B cell (primary cell): ENCODE measurements at regions not wholly inside any gene's neighbourhood (a gene's known extent, or its start where the extent isn't known, plus 50 kb on each side); places are given as distances from the start of the nearest gene placed in this dataset.
"Not testable (repeated sequence)": the region's sequence is repeated elsewhere in the genome, so short reads cannot be mapped to it uniquely, and the experiment has no call there.

Experiments used
- ATAC-seq: fragments of 200-7000 bp; cut with Tn5 transposase; one replicate; pipeline ENCODE4 v1.10.0; 2021; ENCODE audit warnings: low read depth, mild to moderate bottlenecking, moderate number of reproducible peaks, moderate library complexity
- CTCF ChIA-PET: fragments of 350-600 bp; sonication (Branson Sonifier 250); formaldehyde crosslinking; loops from one replicate; lab custom pipeline; 2021; ENCODE audit warnings: antibody characterized with exemption, inconsistent platforms; lab: Charles Lee
- POLR2A ChIA-PET: fragments of 350-600 bp; sonication (Branson Sonifier 250); formaldehyde crosslinking; loops from one replicate; lab custom pipeline; 2021; ENCODE audit warnings: antibody characterized with exemption; lab: Charles Lee
- DNase-seq: peaks from one replicate; pipeline ENCODE4 v3.0.0; 2013
- H2AFZ ChIP-seq: 2 replicates; pipeline ENCODE4 v1.6.1; 2012; ENCODE audit warnings: mild to moderate bottlenecking, low read depth, low read length; ENCODE audit not compliant: insufficient read depth, poor library complexity, severe bottlenecking
- H3K27ac ChIP-seq, 2 donors: 1 replicate in 1 of 2; 2 replicates in 1 of 2; pipeline ENCODE4 v1.5.1; 2012 to 2013; ENCODE audit warnings: low read length in 2 of 2, mild to moderate bottlenecking in 2 of 2, moderate library complexity in 1 of 2
- H3K27me3 ChIP-seq, 4 experiments: fragments of 200-600 bp in 1 of 4; sonication (generic) in 1 of 4; replicated peaks in 1 of 4; 1 replicate in 2 of 4; 2 replicates in 2 of 4; pipeline versions ENCODE4 v1.6.1 to v1.7.0; 2013 to 2016; ENCODE audit warnings: low read length in 3 of 4, mild to moderate bottlenecking in 2 of 4, mixed read lengths in 1 of 4, moderate library complexity in 1 of 4; ENCODE audit not compliant: insufficient read depth in 4 of 4, control insufficient read depth in 3 of 4; ENCODE audit errors: control extremely low read depth in 1 of 4
- H3K36me3 ChIP-seq, 2 experiments: replicated peaks in 1 of 2; 1 replicate in 1 of 2; 2 replicates in 1 of 2; pipeline versions ENCODE4 v1.6.1 to v1.7.1; 2013; ENCODE audit warnings: low read length in 1 of 2; ENCODE audit not compliant: insufficient read depth in 2 of 2, control insufficient read depth in 1 of 2; ENCODE audit errors: control extremely low read depth in 1 of 2, extremely low read depth in 1 of 2
- H3K4me1 ChIP-seq, 2 donors: fragments of 200-600 bp in 1 of 2; sonication (generic) in 1 of 2; 1 replicate in 1 of 2; 2 replicates in 1 of 2; pipeline versions ENCODE4 v1.5.1 to v1.6.1; 2013 to 2017; ENCODE audit warnings: low read length in 2 of 2; ENCODE audit not compliant: control insufficient read depth in 2 of 2, insufficient read depth in 2 of 2
- H3K4me2 ChIP-seq: replicated peaks from 2 replicates; pipeline ENCODE3; 2012; ENCODE audit warnings: mild to moderate bottlenecking, low read depth, low read length; ENCODE audit not compliant: poor library complexity, severe bottlenecking
- H3K4me3 ChIP-seq, 5 experiments: fragments of 200-600 bp in 1 of 5; sonication (generic) in 1 of 5; 1 replicate in 3 of 5; 2 replicates in 2 of 5; pipeline versions ENCODE4 v1.5.1 to v1.7.0; 2011 to 2016; ENCODE audit warnings: low read length in 4 of 5, mild to moderate bottlenecking in 4 of 5, low read depth in 2 of 5, control low read depth in 1 of 5, moderate library complexity in 1 of 5; ENCODE audit not compliant: insufficient read depth in 1 of 5; ENCODE audit errors: control extremely low read depth in 1 of 5, extremely low read depth in 1 of 5
- H3K79me2 ChIP-seq: fragments of 200-600 bp; sonication (generic); one replicate; pipeline ENCODE4 v1.6.0; 2016; ENCODE audit warnings: low read length; ENCODE audit not compliant: control insufficient read depth, insufficient read depth
- H3K9ac ChIP-seq: fragments of 200-600 bp; sonication (generic); 2 replicates; pipeline ENCODE4 v1.6.1; 2017; ENCODE audit warnings: mild to moderate bottlenecking, low read length, moderate library complexity
- H3K9me3 ChIP-seq, 3 donors: one replicate each; pipeline versions ENCODE4 v1.6.1 to v1.7.1; 2013; ENCODE audit warnings: low read length in 2 of 3; ENCODE audit not compliant: control insufficient read depth in 2 of 3, insufficient read depth in 1 of 3; ENCODE audit errors: control extremely low read depth in 1 of 3
- H4K20me1 ChIP-seq: 2 replicates; pipeline ENCODE4 v1.6.0; 2012; ENCODE audit warnings: mild to moderate bottlenecking, low read length; ENCODE audit not compliant: insufficient read depth, control insufficient read depth, poor library complexity, severe bottlenecking
- H3K27ac Mint-ChIP-seq: one replicate; pipeline ENCODE4 v1.8.0; 2021; ENCODE audit warnings: mixed read lengths
- H3K27me3 Mint-ChIP-seq: one replicate; pipeline ENCODE4 v1.8.0; 2021; ENCODE audit warnings: mixed read lengths
- H3K4me1 Mint-ChIP-seq: one replicate; pipeline ENCODE4 v1.8.0; 2021; ENCODE audit warnings: mixed read lengths
- H3K4me3 Mint-ChIP-seq: one replicate; pipeline ENCODE4 v1.8.0; 2021; ENCODE audit warnings: mixed read lengths
- H3K9me3 Mint-ChIP-seq: one replicate; pipeline ENCODE4 v1.8.0; 2022; ENCODE audit warnings: mixed read lengths; ENCODE audit not compliant: insufficient read depth
- EZH2 ChIP-seq: IDR thresholded peaks from 2 replicates; pipeline ENCODE4 v1.6.1; 2012; ENCODE audit warnings: borderline replicate concordance, low read depth, mild to moderate bottlenecking, moderate library complexity, low read length; ENCODE audit not compliant: insufficient read depth, poor library complexity, severe bottlenecking
- WGBS: methylation state at CpG from one replicate; pipeline ENCODE4 v1.1.5; 2013; ENCODE audit warnings: missing lambda C conversion rate; ENCODE audit not compliant: insufficient coverage; 5-methylcytosine and 5-hydroxymethylcytosine counted together
- intact Hi-C: fragments of 100-400 bp; cut with micrococcal nuclease; formaldehyde crosslinking; loops from one replicate; pipeline ENCODE4 v1.10.0; 2022

DNA sequence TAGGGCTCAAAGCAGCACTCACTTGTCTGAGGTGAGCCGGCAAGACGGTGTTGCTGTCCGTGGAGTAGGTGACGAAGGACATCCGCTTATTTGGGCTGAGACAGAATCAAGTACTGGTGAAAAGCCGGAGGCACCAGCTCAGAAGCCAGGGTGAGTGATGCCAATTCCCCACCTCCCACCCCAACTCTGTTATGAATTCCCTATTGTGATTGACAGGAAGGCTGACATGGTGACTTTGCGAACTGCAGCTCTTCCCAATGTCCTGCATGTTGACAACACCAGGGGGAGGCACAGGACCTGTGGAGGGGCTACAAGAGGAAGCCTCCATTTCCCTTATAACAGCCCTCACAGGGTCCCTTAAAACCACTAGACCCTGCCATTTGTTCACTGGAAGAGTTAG lies 52.3 kb upstream of the MSMB start:
- Histone ChIP-seq H3K4me1 (peaks cover 38 to 47% of the 10 kb centered on the region in 2 donors), H4K20me1 (no peaks in the 10 kb centered on the region), H2AFZ (no peak overlapping the region), H3K9ac (no peak overlapping the region), H3K4me3 (no peak overlapping the region), H3K79me2 (no peaks in the 10 kb centered on the region), H3K36me3 (no peaks in the 10 kb centered on the region), H3K27me3 (no peaks in the 10 kb centered on the region), H3K27ac (no peak overlapping the region), H3K4me2 (no peak overlapping the region), H3K9me3 (no peaks in the 10 kb centered on the region)
- intact Hi-C loops, result no loop called here
- H3K9me3 Mint-ChIP-seq, result no peaks in the 10 kb centered on the region
- CTCF ChIA-PET, result no interaction called here
- TF ChIP-seq EZH2, result no peak
- H3K4me1 Mint-ChIP-seq, result peaks cover 22% of the 10 kb centered on the region
- H3K27me3 Mint-ChIP-seq, result no peaks in the 10 kb centered on the region
- WGBS, result 95% methylated on average over 5 of the region's 7 CpGs
- POLR2A ChIA-PET, result no interaction called here
- ATAC-seq (no peak), DNase-seq (peak; percentile 8)
- H3K27ac Mint-ChIP-seq, result no peak overlapping the region
- H3K4me3 Mint-ChIP-seq, result no peak overlapping the region

DNA sequence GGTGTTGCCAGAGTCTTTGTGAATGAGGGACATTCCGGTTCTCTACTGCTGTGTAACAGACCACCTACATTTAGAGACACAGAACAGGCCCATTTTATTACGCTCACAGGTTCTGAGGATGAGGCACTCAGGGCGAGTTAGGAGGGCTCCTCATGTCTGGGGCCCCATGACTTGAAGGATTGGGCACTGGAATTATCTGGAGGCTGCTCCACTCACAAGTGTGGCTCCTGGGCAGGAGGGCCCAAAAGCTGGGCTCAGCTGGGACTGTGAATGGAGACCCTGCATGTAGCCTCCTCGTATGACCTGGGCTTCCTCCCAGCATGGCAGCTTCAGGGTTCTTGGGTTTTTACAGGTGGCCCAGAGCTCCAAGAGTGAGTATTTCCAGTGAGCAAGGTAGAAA lies 52.9 kb upstream of the MSMB start:
- CTCF ChIA-PET, H3K27ac Mint-ChIP-seq, ATAC-seq, POLR2A ChIA-PET, DNase-seq, H3K9me3 ChIP-seq, H3K9ac ChIP-seq, intact Hi-C loops, H3K4me2 ChIP-seq, H2AFZ ChIP-seq, H3K27me3 Mint-ChIP-seq, H4K20me1 ChIP-seq, H3K79me2 ChIP-seq, H3K27ac ChIP-seq, H3K4me3 ChIP-seq, H3K36me3 ChIP-seq, H3K9me3 Mint-ChIP-seq, H3K4me3 Mint-ChIP-seq, H3K27me3 ChIP-seq: not testable (repeated sequence)
- WGBS, result 78% methylated on average over 3 of the region's 4 CpGs
- peaks cover 22% of the 10 kb centered on the region for H3K4me1 Mint-ChIP-seq
- H3K4me1 ChIP-seq, result peaks cover 33 to 42% of the 10 kb centered on the region in 2 donors
